CD14-positive monocyte (primary cell): ENCODE measurements at regions not wholly inside any gene's neighbourhood (a gene's known extent, or its start where the extent isn't known, plus 50 kb on each side); places are given as distances from the start of the nearest gene placed in this dataset.
"Not testable (repeated sequence)": the region's sequence is repeated elsewhere in the genome, so short reads cannot be mapped to it uniquely, and the experiment has no call there.

ENCODE experiments used
- DNase-seq, 3 donors: peaks; one replicate each; pipeline ENCODE4 v3.0.0-alpha.2; 2011 to 2022
- H2AFZ ChIP-seq: 2 replicates; pipeline ENCODE4 v1.6.0; 2012; ENCODE audit warnings: mild to moderate bottlenecking, low read depth, low read length, inconsistent platforms; ENCODE audit not compliant: insufficient read depth, poor library complexity, severe bottlenecking
- H3K27ac ChIP-seq, 2 donors: 1 replicate in 1 of 2; 2 replicates in 1 of 2; pipeline ENCODE4 v1.5.1; 2012 to 2013; ENCODE audit warnings: low read length in 2 of 2, control low read depth in 1 of 2, inconsistent platforms in 1 of 2, low read depth in 1 of 2, mild to moderate bottlenecking in 1 of 2
- H3K27me3 ChIP-seq, 2 donors: one replicate each; pipeline versions ENCODE4 v1.6.0 to v1.6.1; 2011 to 2013; ENCODE audit warnings: low read length in 2 of 2; ENCODE audit not compliant: control insufficient read depth in 2 of 2, insufficient read depth in 2 of 2
- H3K36me3 ChIP-seq, 2 donors: replicated peaks in 1 of 2; 1 replicate in 1 of 2; 2 replicates in 1 of 2; pipeline versions ENCODE4 v1.5.1 to v1.6.1; 2012 to 2013; ENCODE audit warnings: low read length in 2 of 2, control low read depth in 1 of 2, inconsistent platforms in 1 of 2, mild to moderate bottlenecking in 1 of 2; ENCODE audit not compliant: insufficient read depth in 2 of 2, control insufficient read depth in 1 of 2
- H3K4me1 ChIP-seq, 2 donors: 1 replicate in 1 of 2; 2 replicates in 1 of 2; pipeline versions ENCODE4 v1.5.1 to v1.6.1; 2012 to 2013; ENCODE audit warnings: low read length in 2 of 2, control low read depth in 1 of 2, inconsistent platforms in 1 of 2, mild to moderate bottlenecking in 1 of 2, moderate library complexity in 1 of 2; ENCODE audit not compliant: insufficient read depth in 2 of 2, control insufficient read depth in 1 of 2
- H3K4me2 ChIP-seq: replicated peaks from 2 replicates; pipeline ENCODE3; 2012; ENCODE audit warnings: low read length, moderate library complexity, mild to moderate bottlenecking; ENCODE audit not compliant: poor library complexity, severe bottlenecking; ENCODE audit errors: extremely low read depth
- H3K4me3 ChIP-seq, 3 experiments: fragments of 200-600 bp in 1 of 3; sonication (generic) in 1 of 3; replicated peaks in 1 of 3; 1 replicate in 2 of 3; 2 replicates in 1 of 3; pipeline ENCODE4 v1.5.1; 2011 to 2013; ENCODE audit warnings: low read length in 3 of 3, mild to moderate bottlenecking in 3 of 3, control low read depth in 2 of 3, low read depth in 2 of 3, inconsistent platforms in 1 of 3, moderate library complexity in 1 of 3
- H3K79me2 ChIP-seq: 2 replicates; pipeline ENCODE4 v1.6.0; 2012; ENCODE audit warnings: mild to moderate bottlenecking, control low read depth, inconsistent platforms, low read length, moderate library complexity; ENCODE audit not compliant: insufficient read depth
- H3K9ac ChIP-seq: 2 replicates; pipeline ENCODE4 v1.6.0; 2017; ENCODE audit warnings: low read length, mild to moderate bottlenecking; ENCODE audit not compliant: insufficient read depth, poor library complexity, severe bottlenecking
- H3K9me3 ChIP-seq, 2 donors: replicated peaks in 1 of 2; 1 replicate in 1 of 2; 2 replicates in 1 of 2; pipeline versions ENCODE4 v1.5.1 to v1.6.1; 2012 to 2013; ENCODE audit warnings: low read length in 2 of 2, control low read depth in 1 of 2; ENCODE audit not compliant: control insufficient read depth in 1 of 2, insufficient read depth in 1 of 2
- H4K20me1 ChIP-seq: 2 replicates; pipeline ENCODE4 v1.6.0; 2012; ENCODE audit warnings: mild to moderate bottlenecking, low read length, control low read depth, moderate library complexity; ENCODE audit not compliant: insufficient read depth
- H3K27ac Mint-ChIP-seq, 7 donors: one replicate each; pipeline ENCODE4 v1.8.0; 2020; ENCODE audit warnings: mild to moderate bottlenecking in 7 of 7, mixed read lengths in 7 of 7, moderate library complexity in 6 of 7, inconsistent platforms in 2 of 7
- H3K27me3 Mint-ChIP-seq, 3 donors: one replicate each; pipeline ENCODE4 v1.8.0; 2021 to 2022; ENCODE audit warnings: low read depth in 3 of 3, mild to moderate bottlenecking in 3 of 3, mixed read lengths in 3 of 3, moderate library complexity in 3 of 3, inconsistent platforms in 1 of 3
- H3K36me3 Mint-ChIP-seq, 2 donors: one replicate each; pipeline ENCODE4 v1.8.0; 2020; ENCODE audit warnings: mixed read lengths in 2 of 2, inconsistent platforms in 1 of 2, mild to moderate bottlenecking in 1 of 2
- H3K4me1 Mint-ChIP-seq: one replicate; pipeline ENCODE4 v1.8.0; 2020; ENCODE audit warnings: mild to moderate bottlenecking, mixed read lengths
- H3K4me3 Mint-ChIP-seq, 2 donors: one replicate each; pipeline ENCODE4 v1.8.0; 2020; ENCODE audit warnings: mild to moderate bottlenecking in 2 of 2, mixed read lengths in 2 of 2, moderate library complexity in 1 of 2
- H3K9me3 Mint-ChIP-seq, 7 donors: one replicate each; pipeline ENCODE4 v1.8.0; 2020 to 2022; ENCODE audit warnings: mixed read lengths in 7 of 7, mild to moderate bottlenecking in 6 of 7, moderate library complexity in 6 of 7, inconsistent platforms in 2 of 7
- WGBS: methylation state at CpG from one replicate; pipeline ENCODE4 v1.1.5; 2013; ENCODE audit warnings: missing lambda C conversion rate; ENCODE audit not compliant: insufficient coverage; 5-methylcytosine and 5-hydroxymethylcytosine counted together
- intact Hi-C, 2 donors: fragments of 100-400 bp; cut with micrococcal nuclease; formaldehyde crosslinking; loops; one replicate each; pipeline versions ENCODE4 v1.15.0 to v1.15.1; 2023
- TF ChIP-seq, protein P1 (sequence below): fragments of 200-600 bp; IDR thresholded peaks from one replicate; pipeline ENCODE4 v1.8.0; 2022; ENCODE audit warnings: antibody characterized with exemption, mild to moderate bottlenecking

DNA sequence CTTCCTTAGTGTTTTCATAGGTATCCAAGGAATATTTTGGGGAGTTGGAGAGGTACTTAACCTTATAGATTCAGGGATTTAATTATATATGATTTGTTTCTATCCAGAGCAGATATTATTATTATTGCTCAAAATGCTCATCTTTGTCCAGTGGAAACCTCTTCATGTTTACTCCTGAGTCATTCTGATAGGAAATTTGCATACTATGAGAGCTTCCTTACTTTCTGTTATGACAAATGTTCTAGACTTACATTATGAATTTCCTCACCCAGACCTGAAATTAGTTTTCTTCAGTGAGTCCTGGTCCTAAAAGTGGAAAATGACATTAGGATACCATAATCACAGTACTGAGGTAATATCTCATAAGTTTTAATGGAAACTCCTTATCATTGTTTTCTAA lies 57.5 kb upstream of the PLPPR5 start:
- H3K9me3 ChIP-seq: peaks cover 0 to 2% of the 10 kb centered on the region in 2 donors
- H4K20me1 ChIP-seq: no peaks in the 10 kb centered on the region
- no peak overlapping the region for H3K4me3 ChIP-seq
- H3K27ac Mint-ChIP-seq: no peak overlapping the region
- TF ChIP-seq, protein P1, sequence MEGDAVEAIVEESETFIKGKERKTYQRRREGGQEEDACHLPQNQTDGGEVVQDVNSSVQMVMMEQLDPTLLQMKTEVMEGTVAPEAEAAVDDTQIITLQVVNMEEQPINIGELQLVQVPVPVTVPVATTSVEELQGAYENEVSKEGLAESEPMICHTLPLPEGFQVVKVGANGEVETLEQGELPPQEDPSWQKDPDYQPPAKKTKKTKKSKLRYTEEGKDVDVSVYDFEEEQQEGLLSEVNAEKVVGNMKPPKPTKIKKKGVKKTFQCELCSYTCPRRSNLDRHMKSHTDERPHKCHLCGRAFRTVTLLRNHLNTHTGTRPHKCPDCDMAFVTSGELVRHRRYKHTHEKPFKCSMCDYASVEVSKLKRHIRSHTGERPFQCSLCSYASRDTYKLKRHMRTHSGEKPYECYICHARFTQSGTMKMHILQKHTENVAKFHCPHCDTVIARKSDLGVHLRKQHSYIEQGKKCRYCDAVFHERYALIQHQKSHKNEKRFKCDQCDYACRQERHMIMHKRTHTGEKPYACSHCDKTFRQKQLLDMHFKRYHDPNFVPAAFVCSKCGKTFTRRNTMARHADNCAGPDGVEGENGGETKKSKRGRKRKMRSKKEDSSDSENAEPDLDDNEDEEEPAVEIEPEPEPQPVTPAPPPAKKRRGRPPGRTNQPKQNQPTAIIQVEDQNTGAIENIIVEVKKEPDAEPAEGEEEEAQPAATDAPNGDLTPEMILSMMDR: no peak
- H3K4me2 ChIP-seq: no peak overlapping the region
- H3K4me3 Mint-ChIP-seq: no peak overlapping the region
- no peaks in the 10 kb centered on the region for H3K27me3 Mint-ChIP-seq
- H3K4me1 ChIP-seq: no peaks in the 10 kb centered on the region
- no peaks in the 10 kb centered on the region for H3K36me3 ChIP-seq
- H3K27ac ChIP-seq: no peak overlapping the region
- DNase-seq: no peak
- H3K27me3 ChIP-seq: no peaks in the 10 kb centered on the region
- H3K4me1 Mint-ChIP-seq: no peaks in the 10 kb centered on the region
- no peak overlapping the region for H3K9ac ChIP-seq
- H3K79me2 ChIP-seq: no peaks in the 10 kb centered on the region
- H3K9me3 Mint-ChIP-seq: peaks cover 0 to 3% (median 1%) of the 10 kb centered on the region in 7 donors
- H2AFZ ChIP-seq: no peak overlapping the region
- no peaks in the 10 kb centered on the region for H3K36me3 Mint-ChIP-seq
- intact Hi-C loops: no loop called here

DNA sequence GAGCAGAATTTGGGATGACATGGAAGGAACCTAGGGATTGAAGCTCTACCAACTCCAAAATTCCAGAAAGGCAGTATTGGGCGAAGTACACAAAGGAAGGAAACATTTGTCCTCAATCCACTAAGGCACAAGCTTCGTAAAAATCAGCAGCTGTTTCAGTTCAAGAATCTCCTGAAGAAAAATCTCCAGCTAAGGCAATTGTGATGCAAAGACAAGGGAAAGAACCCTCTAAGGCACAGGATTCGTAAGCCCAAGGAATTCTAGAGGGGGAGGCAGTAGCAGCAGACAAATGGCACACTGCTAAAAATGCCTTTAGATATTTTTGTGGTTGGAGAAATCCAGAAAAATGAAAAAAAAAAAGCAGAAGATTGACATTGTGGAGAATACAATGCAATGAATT lies 64.5 kb upstream of the PLPPR5 start:
- no peaks in the 10 kb centered on the region for H4K20me1 ChIP-seq
- Mint-ChIP-seq H3K27ac (no peak overlapping the region), H3K27me3 (no peaks in the 10 kb centered on the region), H3K4me3 (no peak overlapping the region), H3K9me3 (peaks cover 0 to 4% (median 0%) of the 10 kb centered on the region in 7 donors), H3K36me3 (no peaks in the 10 kb centered on the region), H3K4me1 (no peaks in the 10 kb centered on the region)
- no peaks in the 10 kb centered on the region for H3K9me3 ChIP-seq
- TF ChIP-seq, protein P1: no peak
- no peaks in the 10 kb centered on the region for H3K36me3 ChIP-seq
- no peak overlapping the region for H3K9ac ChIP-seq
- no peak overlapping the region for H3K4me2 ChIP-seq
- H3K4me3 ChIP-seq: no peak overlapping the region
- intact Hi-C loops: no loop called here
- no peaks in the 10 kb centered on the region for H3K79me2 ChIP-seq
- no peaks in the 10 kb centered on the region for H3K4me1 ChIP-seq
- H3K27ac ChIP-seq: no peak overlapping the region
- no peak for DNase-seq
- no peak overlapping the region for H2AFZ ChIP-seq
- WGBS: 71% methylated on average over 1 of the region's 3 CpGs
- no peaks in the 10 kb centered on the region for H3K27me3 ChIP-seq

DNA sequence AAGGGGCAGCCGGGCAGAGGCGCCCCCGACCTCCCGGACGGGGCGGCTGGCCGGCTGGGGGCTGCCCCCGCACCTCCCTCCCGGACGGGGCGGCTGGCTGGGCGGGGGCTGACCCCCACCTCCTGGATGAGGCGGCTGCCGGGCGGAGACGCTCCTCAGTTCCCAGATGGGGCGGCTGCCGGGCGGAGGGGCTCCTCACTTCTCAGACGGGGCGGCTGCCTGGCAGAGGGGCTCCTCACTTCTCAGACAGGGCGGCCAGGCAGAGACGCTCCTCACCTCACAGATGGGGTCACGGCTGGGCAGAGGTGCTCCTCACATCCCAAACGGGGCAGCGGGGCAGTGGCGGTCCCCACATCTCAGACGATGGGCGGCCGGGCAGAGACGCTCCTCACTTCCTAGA lies 73.9 kb upstream of the PLPPR5 start:
- H2AFZ ChIP-seq, H3K4me1 ChIP-seq, DNase-seq, H3K4me3 Mint-ChIP-seq, H3K4me3 ChIP-seq, H3K27me3 Mint-ChIP-seq, H3K27me3 ChIP-seq, H3K79me2 ChIP-seq, intact Hi-C loops, H3K4me2 ChIP-seq, H3K4me1 Mint-ChIP-seq, H4K20me1 ChIP-seq, H3K36me3 ChIP-seq, H3K9ac ChIP-seq, H3K27ac Mint-ChIP-seq, H3K27ac ChIP-seq, H3K9me3 ChIP-seq, H3K36me3 Mint-ChIP-seq: not testable (repeated sequence)
- H3K9me3 Mint-ChIP-seq: peaks cover 4 to 15% (median 7%) of the 10 kb centered on the region in 7 donors
- 87% methylated on average over 20 of the region's 31 CpGs for WGBS
